Sigmoid colon (tissue), 6 donors: ENCODE measurements at regions not wholly inside any gene's neighbourhood (a gene's known extent, or its start where the extent isn't known, plus 50 kb on each side); places are given as distances from the start of the nearest gene placed in this dataset.

Source experiments
- DNase-seq: peaks from one replicate; pipeline ENCODE4 v3.0.0-alpha.2; 2019
- H3K27ac ChIP-seq, 4 donors: fragments of 200-600 bp; sonication (generic); one replicate each; pipeline ENCODE4 v1.5.1; 2016 to 2019; ENCODE audit warnings: mild to moderate bottlenecking in 1 of 4
- H3K27me3 ChIP-seq, 3 donors: fragments of 200-600 bp; sonication (generic); one replicate each; pipeline ENCODE4 v1.5.1; 2019; ENCODE audit warnings: mild to moderate bottlenecking in 1 of 3
- H3K36me3 ChIP-seq, 4 donors: fragments of 200-600 bp; sonication (generic); one replicate each; pipeline ENCODE4 v1.5.1; 2016 to 2019
- H3K4me1 ChIP-seq, 4 donors: fragments of 200-600 bp; sonication (generic); one replicate each; pipeline ENCODE4 v1.5.1; 2017 to 2019
- H3K4me3 ChIP-seq, 4 donors: fragments of 200-600 bp; sonication (generic); one replicate each; pipeline ENCODE4 v1.5.1; 2017 to 2019; ENCODE audit warnings: mild to moderate bottlenecking in 2 of 4, moderate library complexity in 1 of 4
- H3K9me3 ChIP-seq, 4 donors: fragments of 200-600 bp in 3 of 4; sonication (generic) in 3 of 4; one replicate each; pipeline versions ENCODE4 v1.5.1 to v1.6.1; 2013 to 2019
- CTCF ChIP-seq, 4 experiments: fragments of 450-650 bp in 3 of 4; fragments of 200-600 bp in 1 of 4; IDR thresholded peaks; one replicate each; pipeline ENCODE4 v1.5.1; 2016 to 2019; ENCODE audit warnings: antibody characterized with exemption in 4 of 4, mild to moderate bottlenecking in 3 of 4, moderate library complexity in 2 of 4
- EP300 ChIP-seq, 4 donors: sonication (generic); formaldehyde crosslinking; IDR thresholded peaks; one replicate each; pipeline ENCODE4 v1.6.1; 2017; ENCODE audit warnings: antibody characterized with exemption in 4 of 4
- POLR2A ChIP-seq, 2 donors: fragments of 450-650 bp; IDR thresholded peaks; one replicate each; pipeline ENCODE4 v1.6.1; 2016; ENCODE audit warnings: antibody characterized with exemption in 2 of 2, mild to moderate bottlenecking in 2 of 2, moderate library complexity in 2 of 2
- POLR2AphosphoS5 ChIP-seq, 4 donors: sonication (generic); formaldehyde crosslinking; IDR thresholded peaks; one replicate each; pipeline ENCODE4 v1.6.1; 2017; ENCODE audit warnings: antibody characterized with exemption in 4 of 4
- WGBS, 2 donors: extraction: QIAGEN DNeasy Blood & Tissue Kit; methylation state at CpG; one replicate each; pipeline ENCODE4 v1.1.7; 2013; 5-methylcytosine and 5-hydroxymethylcytosine counted together
- intact Hi-C: fragments of 100-400 bp; cut with DNase I; formaldehyde crosslinking; loops from one replicate; pipeline ENCODE4 v1.15.1; 2023
- donor health status: healthy with polysubstance abuse.
- donor health status: healthy.

- no peak for TF ChIP-seq EP300 (IDR thresholded peaks at IDR 0.05)
- no peak for TF ChIP-seq POLR2A (IDR thresholded peaks at IDR 0.05)
- TF ChIP-seq POLR2AphosphoS5 (IDR thresholded peaks at IDR 0.05) = no peak
- no peak for TF ChIP-seq CTCF (IDR thresholded peaks at IDR 0.05)
- no peaks in the 10 kb centered on the region for H3K9me3 ChIP-seq
- 83 to 88% methylated on average over 2 of the region's 2 CpGs for WGBS, 2 donors
- no peak overlapping the region for H3K4me3 ChIP-seq
- H3K27ac ChIP-seq = no peak overlapping the region
- no peak for DNase-seq
- intact Hi-C loops = no loop called here
- no peaks in the 10 kb centered on the region for H3K36me3 ChIP-seq
- H3K4me1 ChIP-seq = no peaks in the 10 kb centered on the region
- no peaks in the 10 kb centered on the region for H3K27me3 ChIP-seq
Observed at GRCh38 chr4:4613126-4613465, 71.2 kb upstream of the STX18 start.

GRCh38 chr4:4610672-4611071, 68.8 kb upstream of the STX18 start:
- TF ChIP-seq CTCF (IDR thresholded peaks at IDR 0.05) (no peak), POLR2A (IDR thresholded peaks at IDR 0.05) (no peak), EP300 (IDR thresholded peaks at IDR 0.05) (no peak), POLR2AphosphoS5 (IDR thresholded peaks at IDR 0.05) (no peak)
- no peaks in the 10 kb centered on the region for H3K4me1 ChIP-seq
- H3K9me3 ChIP-seq = no peaks in the 10 kb centered on the region
- H3K4me3 ChIP-seq = no peak overlapping the region
- H3K27ac ChIP-seq = no peak overlapping the region
- H3K27me3 ChIP-seq = no peaks in the 10 kb centered on the region
- intact Hi-C loops = no loop called here
- DNase-seq = no peak
- WGBS, 2 donors = 94 to 95% methylated on average over 7 of the region's 7 CpGs
- no peaks in the 10 kb centered on the region for H3K36me3 ChIP-seq

GRCh38 chr4:4609622-4610334, 67.9 kb upstream of the STX18 start:
- TF ChIP-seq POLR2AphosphoS5 (IDR thresholded peaks at IDR 0.05) = no peak
- TF ChIP-seq POLR2A (IDR thresholded peaks at IDR 0.05) = no peak
- no peak for TF ChIP-seq EP300 (IDR thresholded peaks at IDR 0.05)
- no peak for TF ChIP-seq CTCF (IDR thresholded peaks at IDR 0.05)
- H3K4me1 ChIP-seq = no peaks in the 10 kb centered on the region
- no peak for DNase-seq
- no peaks in the 10 kb centered on the region for H3K9me3 ChIP-seq
- 85 to 92% methylated on average over 10 of the region's 10 CpGs for WGBS, 2 donors
- intact Hi-C loops = no loop called here
- H3K4me3 ChIP-seq = no peak overlapping the region
- no peaks in the 10 kb centered on the region for H3K27me3 ChIP-seq
- H3K27ac ChIP-seq = no peak overlapping the region
- H3K36me3 ChIP-seq = no peaks in the 10 kb centered on the region

GRCh38 chr4:4608214-4608537, 66.3 kb upstream of the STX18 start:
- DNase-seq = no peak
- no peak overlapping the region for H3K4me3 ChIP-seq
- TF ChIP-seq CTCF (IDR thresholded peaks at IDR 0.05) (no peak), EP300 (IDR thresholded peaks at IDR 0.05) (no peak), POLR2A (IDR thresholded peaks at IDR 0.05) (no peak), POLR2AphosphoS5 (IDR thresholded peaks at IDR 0.05) (no peak)
- no peaks in the 10 kb centered on the region for H3K4me1 ChIP-seq
- no peaks in the 10 kb centered on the region for H3K9me3 ChIP-seq
- no peaks in the 10 kb centered on the region for H3K27me3 ChIP-seq
- WGBS, 2 donors = 87 to 93% methylated on average over 13 of the region's 13 CpGs
- H3K27ac ChIP-seq = no peak overlapping the region
- no peaks in the 10 kb centered on the region for H3K36me3 ChIP-seq
- intact Hi-C loops = no loop called here
